Skeletal muscle tissue (tissue), 3 donors: ENCODE measurements at regions not wholly inside any gene's neighbourhood (a gene's known extent, or its start where the extent isn't known, plus 50 kb on each side); places are given as distances from the start of the nearest gene placed in this dataset.

ENCODE experiments used
- H3K27ac ChIP-seq: one replicate; pipeline ENCODE4 v1.7.0; 2013; ENCODE audit warnings: mild to moderate bottlenecking, low read depth, low read length, inconsistent platforms
- H3K27me3 ChIP-seq, 3 donors: one replicate each; pipeline ENCODE4 v1.7.0; 2013; ENCODE audit warnings: low read length in 3 of 3; ENCODE audit not compliant: control insufficient read depth in 3 of 3, insufficient read depth in 3 of 3
- H3K36me3 ChIP-seq, 3 donors: one replicate each; pipeline ENCODE4 v1.7.0; 2013; ENCODE audit warnings: low read length in 3 of 3; ENCODE audit not compliant: control insufficient read depth in 3 of 3, insufficient read depth in 3 of 3
- H3K4me1 ChIP-seq, 3 donors: one replicate each; pipeline ENCODE4 v1.7.0; 2013; ENCODE audit warnings: low read length in 3 of 3, mild to moderate bottlenecking in 3 of 3; ENCODE audit not compliant: control insufficient read depth in 3 of 3, insufficient read depth in 3 of 3
- H3K4me3 ChIP-seq, 3 donors: one replicate each; pipeline ENCODE4 v1.7.0; 2013; ENCODE audit warnings: low read length in 3 of 3
- H3K9ac ChIP-seq, 3 donors: one replicate each; pipeline ENCODE4 v1.7.0; 2013; ENCODE audit warnings: low read length in 3 of 3, mild to moderate bottlenecking in 3 of 3, moderate library complexity in 2 of 3, low read depth in 1 of 3
- H3K9me3 ChIP-seq, 3 donors: one replicate each; pipeline ENCODE4 v1.7.0; 2013; ENCODE audit warnings: low read length in 3 of 3; ENCODE audit not compliant: control insufficient read depth in 3 of 3
- donor health status: Osteomylitis.

DNA sequence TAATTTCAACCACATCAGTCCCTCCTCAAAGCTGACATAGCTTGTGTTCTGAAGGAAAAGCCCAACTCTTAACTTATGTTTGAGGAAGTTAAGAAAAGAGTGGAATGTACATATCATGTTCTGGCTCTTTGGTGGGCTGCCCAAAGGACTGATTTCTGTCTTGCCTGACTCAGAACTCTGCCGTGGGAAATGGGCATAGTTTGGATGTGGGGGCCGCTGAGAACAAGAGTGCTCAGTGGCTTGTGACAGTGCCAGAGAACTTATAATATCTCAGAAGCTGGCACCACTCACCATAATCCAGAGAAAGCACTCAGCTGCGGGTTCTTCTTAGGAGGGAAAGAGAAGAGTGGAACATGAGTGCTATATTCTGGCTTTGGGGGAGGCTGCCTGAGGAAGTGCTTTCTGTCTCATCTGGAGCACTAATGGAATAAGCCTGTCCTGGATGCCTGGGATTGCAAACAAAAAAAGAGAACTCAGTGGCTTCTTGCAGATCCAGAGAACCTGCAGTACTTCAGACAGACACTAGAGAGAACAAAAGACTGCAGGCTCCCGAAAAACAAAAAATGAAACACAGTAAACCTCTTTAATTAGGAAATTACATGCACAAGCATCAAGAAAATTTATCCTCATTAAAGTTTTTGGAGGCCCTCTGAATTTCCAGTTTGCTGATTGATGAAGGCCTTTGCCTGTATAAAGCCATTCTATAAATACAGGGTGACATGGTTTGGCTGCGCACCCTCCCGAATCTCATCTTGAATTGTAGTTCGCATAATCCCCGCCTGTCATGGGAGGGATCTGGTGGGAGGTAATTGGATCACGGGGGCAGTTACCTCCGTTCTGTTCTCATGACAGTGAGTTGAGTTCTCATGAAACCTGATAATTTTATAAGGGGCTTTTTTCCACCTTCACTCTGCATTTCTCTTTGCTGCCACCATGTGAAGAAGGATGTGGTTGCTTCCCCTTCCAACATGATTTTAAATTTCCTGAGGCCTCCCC lies 207.0 kb downstream of the DMAC1 start:
- H3K9me3 ChIP-seq: no peaks in the 10 kb centered on the region
- no peak overlapping the region for H3K9ac ChIP-seq
- no peak overlapping the region for H3K4me3 ChIP-seq
- H3K27ac ChIP-seq: no peak overlapping the region
- no peaks in the 10 kb centered on the region for H3K36me3 ChIP-seq
- H3K27me3 ChIP-seq: no peaks in the 10 kb centered on the region
- H3K4me1 ChIP-seq: no peaks in the 10 kb centered on the region

GRCh38 chr9:7591501-7591900 lies 208.1 kb downstream of the DMAC1 start:
- no peak overlapping the region for H3K4me3 ChIP-seq
- H3K9ac ChIP-seq: no peak overlapping the region
- H3K27me3 ChIP-seq: no peaks in the 10 kb centered on the region
- H3K36me3 ChIP-seq: no peaks in the 10 kb centered on the region
- no peak overlapping the region for H3K27ac ChIP-seq
- H3K4me1 ChIP-seq: no peaks in the 10 kb centered on the region
- no peaks in the 10 kb centered on the region for H3K9me3 ChIP-seq

DNA sequence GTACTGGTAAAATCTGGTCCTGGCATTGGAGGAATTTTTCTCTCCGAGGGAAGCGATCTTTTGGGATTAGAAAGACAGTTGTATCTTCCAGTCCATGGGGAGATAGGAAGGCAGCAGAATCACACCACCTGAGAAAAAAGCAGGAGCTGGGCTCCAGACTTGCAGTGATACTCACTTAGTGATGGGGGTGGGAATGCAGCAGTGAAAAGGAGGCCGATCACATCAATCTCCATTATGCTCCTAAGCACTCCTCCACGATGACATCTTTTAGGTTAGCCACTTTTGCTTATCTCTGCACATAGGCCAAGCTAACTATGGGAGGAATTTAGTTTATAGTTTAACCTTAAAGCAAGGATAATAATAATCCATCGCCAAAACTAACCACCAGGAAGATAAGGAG lies 219.0 kb downstream of the DMAC1 start:
- no peak overlapping the region for H3K9ac ChIP-seq
- no peaks in the 10 kb centered on the region for H3K9me3 ChIP-seq
- no peaks in the 10 kb centered on the region for H3K4me1 ChIP-seq
- H3K27me3 ChIP-seq: no peaks in the 10 kb centered on the region
- no peaks in the 10 kb centered on the region for H3K36me3 ChIP-seq
- H3K27ac ChIP-seq: no peak overlapping the region
- H3K4me3 ChIP-seq: no peak overlapping the region

- Histone ChIP-seq H3K27ac (no peak overlapping the region), H3K4me1 (no peaks in the 10 kb centered on the region), H3K4me3 (no peak overlapping the region), H3K9ac (no peak overlapping the region), H3K36me3 (no peaks in the 10 kb centered on the region), H3K9me3 (no peaks in the 10 kb centered on the region), H3K27me3 (no peaks in the 10 kb centered on the region)
These were observed 220.2 kb downstream of the DMAC1 start for GRCh38 chr9:7579351-7579750.

GRCh38 chr9:7578951-7579350 lies 220.6 kb downstream of the DMAC1 start:
- H3K27ac ChIP-seq: no peak overlapping the region
- no peak overlapping the region for H3K9ac ChIP-seq
- H3K27me3 ChIP-seq: no peaks in the 10 kb centered on the region
- H3K4me3 ChIP-seq: no peak overlapping the region
- H3K36me3 ChIP-seq: no peaks in the 10 kb centered on the region
- no peaks in the 10 kb centered on the region for H3K4me1 ChIP-seq
- H3K9me3 ChIP-seq: no peaks in the 10 kb centered on the region

- no peaks in the 10 kb centered on the region for H3K36me3 ChIP-seq
- no peak overlapping the region for H3K4me3 ChIP-seq
- H3K27ac ChIP-seq: no peak overlapping the region
- H3K9me3 ChIP-seq: no peaks in the 10 kb centered on the region
- H3K4me1 ChIP-seq: no peaks in the 10 kb centered on the region
- H3K27me3 ChIP-seq: no peaks in the 10 kb centered on the region
- H3K9ac ChIP-seq: no peak overlapping the region
These were observed 229.4 kb downstream of the DMAC1 start for GRCh38 chr9:7570107-7570720.

- no peaks in the 10 kb centered on the region for H3K4me1 ChIP-seq
These were observed 231.9 kb downstream of the DMAC1 start for GRCh38 chr9:7567687-7568086.

DNA sequence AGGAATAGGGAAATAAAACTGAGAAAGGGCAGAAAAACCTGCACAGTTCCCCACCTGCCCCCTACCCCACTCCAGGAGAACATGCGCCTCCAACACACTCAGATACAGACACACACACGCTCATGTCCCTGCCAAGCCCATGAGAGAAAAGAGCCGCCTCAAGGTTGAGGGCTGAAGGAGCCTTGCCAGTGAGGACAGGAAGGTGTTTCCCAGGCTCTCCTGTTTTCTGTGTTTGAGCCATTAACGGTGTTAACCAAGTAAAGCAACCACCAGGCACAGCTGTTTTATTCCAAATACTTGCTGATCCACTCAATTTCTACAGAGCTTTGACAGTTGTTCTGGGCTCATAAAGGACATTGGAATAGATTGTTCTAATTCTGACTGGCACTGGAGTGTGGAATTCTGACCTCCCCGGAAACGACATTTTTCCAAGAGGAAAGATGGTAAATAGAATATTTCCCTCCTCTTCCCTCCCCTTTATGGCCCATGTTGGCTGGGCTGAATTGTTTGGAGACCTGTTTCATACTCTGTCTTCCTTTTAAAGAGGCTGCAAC lies 238.0 kb downstream of the DMAC1 start:
- Histone ChIP-seq H3K36me3 (no peaks in the 10 kb centered on the region), H3K27me3 (no peaks in the 10 kb centered on the region), H3K4me1 (no peaks in the 10 kb centered on the region), H3K9ac (no peak overlapping the region), H3K27ac (no peak overlapping the region), H3K4me3 (no peak overlapping the region), H3K9me3 (no peaks in the 10 kb centered on the region)

More at GRCh38 chr9:7567687-7568086, 231.9 kb downstream of the DMAC1 start:
- H3K36me3 ChIP-seq: no peaks in the 10 kb centered on the region
- H3K27ac ChIP-seq: no peak overlapping the region
- H3K9me3 ChIP-seq: no peaks in the 10 kb centered on the region
- no peaks in the 10 kb centered on the region for H3K27me3 ChIP-seq
- H3K9ac ChIP-seq: no peak overlapping the region
- H3K4me3 ChIP-seq: no peak overlapping the region

DNA sequence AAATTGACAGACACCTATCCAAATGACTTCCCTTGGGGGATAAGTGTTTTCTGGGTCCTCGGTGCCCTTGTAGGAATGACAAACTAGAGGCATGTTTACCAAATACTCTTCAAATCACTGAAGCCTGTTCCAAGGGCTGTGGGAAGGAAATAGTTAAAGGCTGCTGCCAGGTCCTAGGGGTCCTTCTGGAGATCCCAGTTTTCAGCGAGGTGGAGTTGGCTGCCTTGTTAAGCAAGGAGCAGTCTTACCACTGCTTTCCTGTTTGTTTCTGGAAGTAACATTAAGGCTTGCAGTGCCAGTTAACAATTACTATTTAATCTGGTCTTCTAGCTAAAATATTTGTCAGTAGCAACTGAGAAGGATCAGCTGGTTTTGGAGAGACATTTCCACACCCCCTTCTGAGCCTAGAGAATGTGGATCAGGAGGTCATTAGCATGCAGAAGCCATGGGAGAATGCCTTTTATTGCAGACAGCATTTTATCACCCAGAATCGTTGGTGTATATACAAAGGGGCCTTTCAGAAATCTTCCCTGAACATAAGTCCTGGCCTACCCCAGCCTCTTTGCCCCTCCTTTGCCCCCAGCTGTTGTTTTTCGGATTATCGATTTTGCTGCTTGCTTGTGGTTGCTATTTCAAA lies 238.8 kb downstream of the DMAC1 start:
- no peak overlapping the region for H3K9ac ChIP-seq
- no peaks in the 10 kb centered on the region for H3K27me3 ChIP-seq
- no peak overlapping the region for H3K4me3 ChIP-seq
- H3K9me3 ChIP-seq: no peaks in the 10 kb centered on the region
- H3K36me3 ChIP-seq: no peaks in the 10 kb centered on the region
- H3K4me1 ChIP-seq: no peaks in the 10 kb centered on the region
- H3K27ac ChIP-seq: no peak overlapping the region

GRCh38 chr9:7554699-7555098 lies 244.9 kb downstream of the DMAC1 start:
- Histone ChIP-seq H3K4me1 (no peaks in the 10 kb centered on the region), H3K27ac (no peak overlapping the region), H3K9ac (no peak overlapping the region), H3K9me3 (no peaks in the 10 kb centered on the region), H3K27me3 (no peaks in the 10 kb centered on the region), H3K36me3 (no peaks in the 10 kb centered on the region), H3K4me3 (no peak overlapping the region)
